ENCODE measurements at regions not wholly inside any gene's neighbourhood (a gene's known extent, or its start where the extent isn't known, plus 50 kb on each side); places are given as distances from the start of the nearest gene placed in this dataset.

GRCh38 chr2:43138441-43138840 is 88.0 kb downstream of the ZFP36L2 start:
- DNase-seq: no peak
- no peaks in the 10 kb centered on the region for H3K9me3 Mint-ChIP-seq
- H3K4me1 Mint-ChIP-seq (ENCODE audit: low read depth): peaks cover 77% of the 10 kb centered on the region
- H3K36me3 Mint-ChIP-seq (ENCODE audit: insufficient read depth): no peaks in the 10 kb centered on the region
- no peak for ATAC-seq
- no peaks in the 10 kb centered on the region for H3K27me3 Mint-ChIP-seq (ENCODE audit: low read depth)
- no peak overlapping the region for H3K4me3 Mint-ChIP-seq

GRCh38 chr2:43136876-43137275 is 89.5 kb downstream of the ZFP36L2 start:
- Mint-ChIP-seq H3K36me3 (ENCODE audit: insufficient read depth) (no peaks in the 10 kb centered on the region), H3K9me3 (no peaks in the 10 kb centered on the region), H3K27me3 (ENCODE audit: low read depth) (no peaks in the 10 kb centered on the region), H3K4me1 (ENCODE audit: low read depth) (peaks cover 83% of the 10 kb centered on the region), H3K4me3 (peak overlapping the region; percentile 42)
- DNase-seq (peak; percentile 76), ATAC-seq (peak; percentile 73 to 75)

- no peak for DNase-seq
- Mint-ChIP-seq H3K9me3 (no peaks in the 10 kb centered on the region), H3K4me3 (no peak overlapping the region), H3K4me1 (ENCODE audit: low read depth) (peaks cover 87% of the 10 kb centered on the region), H3K27me3 (ENCODE audit: low read depth) (no peaks in the 10 kb centered on the region), H3K36me3 (ENCODE audit: insufficient read depth) (no peaks in the 10 kb centered on the region)
- no peak for ATAC-seq
These were observed 90.2 kb downstream of the ZFP36L2 start for GRCh38 chr2:43136011-43136799.

- Mint-ChIP-seq H3K4me1 (ENCODE audit: low read depth) (peaks cover 93% of the 10 kb centered on the region), H3K9me3 (no peaks in the 10 kb centered on the region), H3K36me3 (ENCODE audit: insufficient read depth) (no peaks in the 10 kb centered on the region), H3K27me3 (ENCODE audit: low read depth) (no peaks in the 10 kb centered on the region), H3K4me3 (no peak overlapping the region)
- ATAC-seq: no peak
- no peak for DNase-seq
These were observed 90.8 kb downstream of the ZFP36L2 start for GRCh38 chr2:43135583-43135982.

GRCh38 chr2:43134571-43134889 is 91.9 kb downstream of the ZFP36L2 start:
- ATAC-seq (no peak), DNase-seq (no peak)
- Mint-ChIP-seq H3K36me3 (ENCODE audit: insufficient read depth) (no peaks in the 10 kb centered on the region), H3K27me3 (ENCODE audit: low read depth) (no peaks in the 10 kb centered on the region), H3K4me3 (no peak overlapping the region), H3K4me1 (ENCODE audit: low read depth) (peaks cover 93% of the 10 kb centered on the region), H3K9me3 (no peaks in the 10 kb centered on the region)

- Mint-ChIP-seq H3K27me3 (ENCODE audit: low read depth) (no peaks in the 10 kb centered on the region), H3K4me3 (peak overlapping the region; percentile 69), H3K9me3 (no peaks in the 10 kb centered on the region), H3K4me1 (ENCODE audit: low read depth) (peaks cover 95% of the 10 kb centered on the region), H3K36me3 (ENCODE audit: insufficient read depth) (no peaks in the 10 kb centered on the region)
- ATAC-seq (peak; percentile 32 to 34), DNase-seq (peak; percentile 63)
These were observed 92.5 kb downstream of the ZFP36L2 start for GRCh38 chr2:43133708-43134570.

- Mint-ChIP-seq H3K4me1 (ENCODE audit: low read depth) (peaks cover 96% of the 10 kb centered on the region), H3K9me3 (no peaks in the 10 kb centered on the region), H3K4me3 (peak overlapping the region; percentile 69), H3K27me3 (ENCODE audit: low read depth) (no peaks in the 10 kb centered on the region), H3K36me3 (ENCODE audit: insufficient read depth) (no peaks in the 10 kb centered on the region)
- no peak for DNase-seq
- no peak for ATAC-seq
These were observed 93.1 kb downstream of the ZFP36L2 start for GRCh38 chr2:43133336-43133707.

GRCh38 chr2:43132683-43133301 is 93.6 kb downstream of the ZFP36L2 start:
- Mint-ChIP-seq H3K4me3 (peak overlapping the region; percentile 40), H3K36me3 (ENCODE audit: insufficient read depth) (no peaks in the 10 kb centered on the region), H3K9me3 (no peaks in the 10 kb centered on the region), H3K4me1 (ENCODE audit: low read depth) (peaks cover 96% of the 10 kb centered on the region), H3K27me3 (ENCODE audit: low read depth) (no peaks in the 10 kb centered on the region)
- DNase-seq: no peak
- ATAC-seq: no peak

GRCh38 chr2:43131890-43132682 is 94.3 kb downstream of the ZFP36L2 start:
- Mint-ChIP-seq H3K36me3 (ENCODE audit: insufficient read depth) (no peaks in the 10 kb centered on the region), H3K4me3 (peak overlapping the region; percentile 48), H3K9me3 (no peaks in the 10 kb centered on the region), H3K27me3 (ENCODE audit: low read depth) (no peaks in the 10 kb centered on the region), H3K4me1 (ENCODE audit: low read depth) (peaks cover 95% of the 10 kb centered on the region)
- no peak for ATAC-seq
- DNase-seq: no peak

- ATAC-seq (peak; percentile 32 to 34), DNase-seq (peak; percentile 62)
- Mint-ChIP-seq H3K36me3 (ENCODE audit: insufficient read depth) (no peaks in the 10 kb centered on the region), H3K9me3 (no peaks in the 10 kb centered on the region), H3K4me3 (peak overlapping the region; percentile 48), H3K27me3 (ENCODE audit: low read depth) (no peaks in the 10 kb centered on the region), H3K4me1 (ENCODE audit: low read depth) (peaks cover 87% of the 10 kb centered on the region)
These were observed 95.1 kb downstream of the ZFP36L2 start for GRCh38 chr2:43131051-43131889.

GRCh38 chr2:43130548-43130875 is 95.9 kb downstream of the ZFP36L2 start:
- DNase-seq (no peak), ATAC-seq (no peak)
- Mint-ChIP-seq H3K27me3 (ENCODE audit: low read depth) (no peaks in the 10 kb centered on the region), H3K36me3 (ENCODE audit: insufficient read depth) (no peaks in the 10 kb centered on the region), H3K4me1 (ENCODE audit: low read depth) (peaks cover 86% of the 10 kb centered on the region), H3K9me3 (no peaks in the 10 kb centered on the region), H3K4me3 (peak overlapping the region; percentile 37)

- Mint-ChIP-seq H3K4me3 (peak overlapping the region; percentile 46), H3K27me3 (ENCODE audit: low read depth) (no peaks in the 10 kb centered on the region), H3K4me1 (ENCODE audit: low read depth) (peaks cover 81% of the 10 kb centered on the region), H3K36me3 (ENCODE audit: insufficient read depth) (no peaks in the 10 kb centered on the region), H3K9me3 (no peaks in the 10 kb centered on the region)
- DNase-seq: no peak
- ATAC-seq: no peak
These were observed 96.5 kb downstream of the ZFP36L2 start for GRCh38 chr2:43129676-43130547.

- no peaks in the 10 kb centered on the region for H3K27me3 Mint-ChIP-seq (ENCODE audit: low read depth)
- H3K4me1 Mint-ChIP-seq (ENCODE audit: low read depth): peaks cover 78% of the 10 kb centered on the region
- no peak for ATAC-seq
These were observed 97.8 kb downstream of the ZFP36L2 start for GRCh38 chr2:43128559-43128955.

More at GRCh38 chr2:43128559-43128955, 97.8 kb downstream of the ZFP36L2 start:
- H3K36me3 Mint-ChIP-seq (ENCODE audit: insufficient read depth): no peaks in the 10 kb centered on the region
- H3K9me3 Mint-ChIP-seq: no peaks in the 10 kb centered on the region
- H3K4me3 Mint-ChIP-seq: no peak overlapping the region
- DNase-seq: no peak
